ENCODE measurements at regions not wholly inside any gene's neighbourhood (a gene's known extent, or its start where the extent isn't known, plus 50 kb on each side); places are given as distances from the start of the nearest gene placed in this dataset.

- DNase-seq (ENCODE audit: extremely low read depth in 1 of 11, low read depth in 9 of 11, low spot score in 4 of 11) = no peak
Observed at GRCh38 chr1:87688136-87688535, 359.5 kb downstream of the LMO4 start.

DNA sequence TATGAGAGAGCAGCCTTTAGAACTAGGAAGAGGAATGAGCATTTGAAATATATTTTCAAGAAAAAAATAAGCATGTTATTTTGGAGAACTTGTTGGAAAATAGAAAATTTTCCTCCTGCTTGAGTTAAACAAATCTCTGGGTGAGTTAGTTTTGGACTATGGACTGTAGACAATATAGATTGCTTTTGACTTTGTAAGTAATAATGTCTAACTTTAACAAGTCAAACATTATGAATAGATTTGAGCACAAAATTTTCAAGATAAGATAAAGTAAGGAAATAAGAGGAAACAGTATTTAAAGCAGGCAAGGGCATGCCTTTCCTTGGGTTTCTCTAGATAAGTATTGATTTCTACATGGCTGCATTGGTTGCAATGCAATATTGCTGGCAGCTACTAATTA lies 360.8 kb downstream of the LMO4 start:
- DNase-seq (ENCODE audit: extremely low read depth in 1 of 11, low read depth in 9 of 11, low spot score in 4 of 11) = no peak

GRCh38 chr1:87696483-87696882 lies 367.8 kb downstream of the LMO4 start:
- DNase-seq (ENCODE audit: extremely low read depth in 1 of 11, low read depth in 9 of 11, low spot score in 4 of 11) = no peak

DNA sequence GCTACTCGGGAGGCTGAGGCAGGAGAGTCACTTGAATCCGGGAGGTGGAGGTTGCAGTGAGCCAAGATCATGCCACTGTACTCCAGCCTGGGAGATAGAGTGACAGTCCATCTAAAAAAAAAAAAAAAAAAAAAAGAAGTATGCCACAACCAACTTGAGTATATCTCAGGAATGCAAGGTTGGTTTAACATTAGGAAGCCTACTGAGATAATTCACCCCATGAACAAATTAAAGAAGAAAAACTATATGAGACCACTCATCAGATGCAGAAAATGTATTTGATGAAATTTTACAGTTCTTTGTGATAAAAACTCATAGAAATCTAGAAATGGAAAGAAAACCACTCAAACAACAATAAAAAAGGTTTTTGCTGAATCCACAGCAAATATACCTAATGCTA lies 373.8 kb downstream of the LMO4 start:
- no peak for DNase-seq (ENCODE audit: extremely low read depth in 1 of 11, low read depth in 9 of 11, low spot score in 4 of 11)

DNA sequence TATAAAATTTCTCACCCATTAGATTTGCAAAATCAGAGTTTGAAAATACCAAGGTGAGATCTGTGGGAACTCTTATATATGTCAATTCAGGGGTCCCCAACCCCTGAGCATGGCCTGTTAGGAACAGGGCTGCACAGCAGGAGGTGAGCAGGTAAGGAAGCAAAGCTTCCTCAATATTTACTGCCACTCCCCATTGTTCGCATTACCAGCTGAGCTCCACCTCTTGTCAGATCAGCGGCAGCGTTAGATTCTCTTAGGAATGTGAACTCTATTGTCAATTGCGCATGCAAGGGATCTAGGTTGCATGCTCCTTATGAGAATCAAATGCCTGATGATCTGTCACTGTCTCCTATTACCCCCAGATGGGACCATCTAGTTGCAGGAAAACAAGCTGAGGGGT lies 376.6 kb downstream of the LMO4 start:
- DNase-seq (ENCODE audit: extremely low read depth in 1 of 11, low read depth in 9 of 11, low spot score in 4 of 11) = no peak

DNA sequence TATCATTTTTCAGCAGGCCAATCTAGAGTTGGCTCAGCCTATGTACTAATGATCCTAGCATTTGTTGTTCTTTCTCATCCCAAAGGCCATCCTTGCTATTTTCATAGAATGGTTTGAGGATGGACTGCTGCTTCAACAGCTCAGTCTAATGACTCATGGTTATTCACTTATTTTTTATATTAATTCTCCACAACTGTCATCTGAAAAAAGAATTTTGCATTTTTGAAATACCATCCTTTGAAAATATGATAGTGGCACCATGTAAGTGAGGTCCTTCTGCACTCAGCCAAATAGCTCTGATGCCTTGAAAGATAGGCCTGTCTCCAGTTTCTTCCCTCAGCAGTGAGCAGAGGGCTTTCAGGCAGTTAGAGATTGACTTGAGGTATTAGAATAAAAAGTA lies 377.5 kb downstream of the LMO4 start:
- DNase-seq (ENCODE audit: extremely low read depth in 1 of 11, low read depth in 9 of 11, low spot score in 4 of 11) = no peak

DNA sequence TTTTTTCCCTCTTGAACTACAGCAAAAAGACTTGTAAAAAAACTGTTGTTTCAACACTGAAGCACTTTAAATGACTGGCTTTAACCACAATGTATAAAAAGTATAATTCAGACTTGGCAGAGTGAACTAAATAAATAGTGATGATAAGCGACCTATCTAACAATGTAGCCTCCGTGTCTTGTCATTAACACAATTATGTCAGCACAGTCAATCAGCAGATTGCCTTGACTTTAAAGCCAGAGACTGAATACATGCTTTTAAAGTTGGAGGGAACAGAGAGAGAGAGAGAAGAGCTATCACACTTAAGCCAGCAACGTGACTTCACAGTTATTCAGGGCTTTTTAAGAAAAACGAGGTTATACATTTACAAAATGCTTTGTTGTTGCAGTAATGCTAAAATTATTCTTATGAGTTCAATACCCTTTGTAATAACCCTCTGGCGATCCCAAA lies 378.1 kb downstream of the LMO4 start:
- no peak for DNase-seq (ENCODE audit: extremely low read depth in 1 of 11, low read depth in 9 of 11, low spot score in 4 of 11)

DNA sequence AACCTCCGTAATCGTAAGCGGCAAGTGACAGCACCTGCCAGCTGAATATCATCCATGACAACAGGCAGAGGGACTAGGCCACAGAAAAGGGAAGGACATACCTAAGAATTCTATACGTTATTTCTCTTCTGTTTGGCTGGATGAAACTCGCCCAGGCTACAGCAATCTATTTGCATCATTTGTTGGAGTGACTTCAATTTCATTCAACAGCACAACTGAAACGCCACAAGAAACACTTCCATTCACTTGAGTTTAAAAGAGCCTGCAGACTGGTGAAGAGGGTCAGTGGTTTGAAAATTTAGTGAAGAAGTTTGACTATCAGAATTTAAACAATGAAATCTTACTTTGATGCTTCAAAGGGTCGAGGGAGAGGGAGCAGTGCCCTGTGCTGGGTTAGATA lies 378.7 kb downstream of the LMO4 start:
- no peak for DNase-seq (ENCODE audit: extremely low read depth in 1 of 11, low read depth in 9 of 11, low spot score in 4 of 11)

DNA sequence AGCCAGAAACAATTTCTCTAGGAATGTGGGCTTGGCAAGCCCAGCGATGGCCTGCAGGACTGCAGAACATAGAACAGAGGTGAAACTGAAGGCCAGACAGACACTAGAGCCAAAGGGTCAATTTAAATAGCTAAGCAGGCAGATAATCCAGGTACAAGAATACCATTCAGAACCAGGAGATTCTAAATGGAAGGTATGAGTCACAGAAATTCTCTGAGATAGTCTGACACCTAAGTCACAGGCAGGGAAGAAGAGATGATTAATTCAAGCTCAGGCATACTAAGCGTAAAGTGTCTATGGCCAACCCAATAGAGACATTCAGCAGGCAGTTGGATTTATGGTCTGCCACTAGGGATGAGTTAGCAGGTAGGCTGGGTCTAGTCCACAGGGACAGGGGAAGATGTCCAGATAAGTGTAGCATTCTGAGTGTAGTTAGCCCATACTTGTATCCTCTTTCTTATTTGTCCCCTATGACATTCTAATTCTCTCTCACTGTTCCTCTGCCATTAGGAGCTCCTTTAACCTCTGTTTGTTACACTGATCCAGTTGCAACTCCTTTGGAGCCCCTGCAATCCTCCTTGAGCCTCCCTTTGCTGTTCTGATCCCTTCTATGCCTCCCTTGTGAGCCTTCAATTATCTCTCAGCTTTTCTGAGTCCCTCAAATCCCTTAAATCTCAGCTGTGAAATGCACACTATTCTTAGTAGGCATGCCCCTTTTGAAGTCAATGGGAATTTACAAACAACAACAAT lies 383.8 kb downstream of the LMO4 start:
- DNase-seq (ENCODE audit: extremely low read depth in 1 of 11, low read depth in 9 of 11, low spot score in 4 of 11) = no peak

- no peak for DNase-seq (ENCODE audit: extremely low read depth in 1 of 11, low read depth in 9 of 11, low spot score in 4 of 11)
Observed at GRCh38 chr1:87714278-87714677, 385.6 kb downstream of the LMO4 start.

- DNase-seq (ENCODE audit: extremely low read depth in 1 of 11, low read depth in 9 of 11, low spot score in 4 of 11) = no peak
Observed at GRCh38 chr1:87715052-87715451, 386.4 kb downstream of the LMO4 start.

- no peak for DNase-seq (ENCODE audit: extremely low read depth in 1 of 11, low read depth in 9 of 11, low spot score in 4 of 11)
Observed at GRCh38 chr1:87715471-87715870, 386.8 kb downstream of the LMO4 start.

GRCh38 chr1:87717157-87717670 lies 388.5 kb downstream of the LMO4 start:
- no peak for DNase-seq (ENCODE audit: extremely low read depth in 1 of 11, low read depth in 9 of 11, low spot score in 4 of 11)

- no peak for DNase-seq (ENCODE audit: extremely low read depth in 1 of 11, low read depth in 9 of 11, low spot score in 4 of 11)
Observed at GRCh38 chr1:87718241-87718950, 389.7 kb downstream of the LMO4 start.

DNA sequence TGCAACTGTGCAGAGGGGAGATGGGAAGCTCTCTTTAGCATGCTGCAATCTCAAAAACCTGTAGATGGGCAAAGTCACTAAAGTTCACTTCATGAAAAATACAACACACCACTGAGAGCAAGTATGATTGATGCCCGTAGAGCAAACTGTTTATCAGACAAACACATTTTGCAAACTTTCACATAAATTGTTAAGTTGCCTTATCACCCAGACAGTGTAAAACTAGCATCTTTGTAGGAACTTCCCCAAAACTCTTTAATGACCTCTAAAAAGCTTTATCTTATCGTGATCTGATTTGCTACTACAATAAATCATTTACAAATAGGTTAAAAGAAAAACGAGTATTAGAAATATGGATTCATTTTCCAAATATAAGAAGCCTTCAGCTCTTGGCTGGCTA lies 391.0 kb downstream of the LMO4 start:
- DNase-seq (ENCODE audit: extremely low read depth in 1 of 11, low read depth in 9 of 11, low spot score in 4 of 11) = no peak

DNA sequence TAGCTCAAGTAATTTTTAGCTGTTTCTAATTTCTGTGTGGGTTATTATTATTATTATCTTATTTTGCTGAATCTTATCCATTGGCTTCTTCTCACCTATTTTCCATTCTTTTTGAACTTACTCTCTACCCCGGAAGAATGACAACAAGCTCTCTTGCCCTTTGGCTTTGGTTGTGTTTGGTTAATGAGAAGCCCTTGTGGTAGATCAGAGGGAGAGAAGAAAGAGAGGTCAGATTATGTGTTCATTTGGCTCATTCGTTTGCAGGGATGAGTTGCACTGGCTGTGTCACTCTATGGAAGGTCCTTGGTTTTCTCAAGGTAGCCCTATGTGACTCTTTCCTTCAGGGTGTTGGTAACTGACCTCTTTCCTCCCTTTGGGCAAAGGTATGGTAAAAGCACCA lies 391.9 kb downstream of the LMO4 start:
- no peak for DNase-seq (ENCODE audit: extremely low read depth in 1 of 11, low read depth in 9 of 11, low spot score in 4 of 11)

DNA sequence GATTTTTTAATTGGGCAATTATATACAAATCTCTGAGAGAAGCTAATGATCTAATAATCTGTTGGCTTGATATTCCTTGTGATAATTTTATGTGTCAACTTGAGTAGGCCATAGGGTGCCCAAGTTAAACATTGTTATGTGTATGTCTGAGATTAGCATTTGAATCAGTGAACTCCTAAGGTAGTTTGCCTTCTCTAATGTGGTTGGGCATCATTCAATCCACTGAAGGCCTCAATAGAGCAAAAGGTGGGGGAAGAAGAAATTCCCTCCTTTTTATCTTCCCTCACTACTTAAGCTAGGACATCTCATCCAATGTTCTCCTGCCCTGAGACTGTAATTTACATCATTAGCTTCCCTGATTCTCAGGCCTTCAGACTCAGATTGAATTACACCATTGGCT lies 394.5 kb downstream of the LMO4 start:
- no peak for DNase-seq (ENCODE audit: extremely low read depth in 1 of 11, low read depth in 9 of 11, low spot score in 4 of 11)

DNA sequence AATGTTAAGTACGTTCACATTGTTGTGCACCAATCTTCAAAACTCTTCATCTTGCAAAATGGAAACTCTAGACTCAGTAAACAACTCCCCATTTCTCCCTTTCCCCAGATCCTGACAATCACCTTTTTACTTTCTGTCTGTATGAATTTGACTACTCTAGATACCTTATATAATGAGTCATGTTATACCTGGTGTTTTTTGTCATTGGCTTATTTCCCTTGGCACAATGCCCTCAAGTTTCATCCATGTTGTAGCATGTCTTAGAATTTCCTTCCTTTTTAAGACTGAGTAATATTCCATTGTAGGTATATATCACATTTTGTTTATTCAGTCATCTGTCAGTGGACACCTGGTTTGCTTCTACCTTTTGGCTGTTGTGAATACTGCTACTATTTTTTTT lies 399.5 kb downstream of the LMO4 start:
- DNase-seq (ENCODE audit: extremely low read depth in 1 of 11, low read depth in 9 of 11, low spot score in 4 of 11) = no peak

GRCh38 chr1:87730274-87731216 lies 401.9 kb downstream of the LMO4 start:
- DNase-seq (ENCODE audit: extremely low read depth in 1 of 11, low read depth in 9 of 11, low spot score in 4 of 11) = no peak

- DNase-seq (ENCODE audit: extremely low read depth in 1 of 11, low read depth in 9 of 11, low spot score in 4 of 11) = no peak
Observed at GRCh38 chr1:87733386-87733785, 404.7 kb downstream of the LMO4 start.

Data from renal cortex interstitium (tissue), 11 donors.